ENCODE measurements at regions not wholly inside any gene's neighbourhood (a gene's known extent, or its start where the extent isn't known, plus 50 kb on each side); places are given as distances from the start of the nearest gene placed in this dataset.

DNA sequence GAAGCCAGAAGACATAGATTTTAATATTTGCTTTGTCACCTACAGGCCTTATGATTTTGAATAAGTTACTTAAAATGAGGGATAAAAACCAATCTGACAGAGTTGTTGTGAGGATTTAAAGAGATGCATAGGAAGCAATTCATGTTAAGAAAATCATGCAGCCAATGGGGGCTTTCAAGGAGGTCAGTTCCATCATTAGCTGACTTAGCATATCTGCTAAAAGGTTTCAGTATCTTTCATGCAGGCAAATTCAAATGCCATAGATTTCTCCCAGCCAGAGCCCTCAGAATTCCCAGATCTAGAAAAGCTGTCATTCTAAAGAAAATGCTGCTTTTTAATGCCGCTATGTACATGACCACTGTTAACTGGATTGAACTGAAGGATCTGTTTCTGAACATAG lies 176.1 kb downstream of the GOLIM4 start:
- H3K36me3 ChIP-seq (ENCODE audit: control insufficient read depth, insufficient read depth, low read length): no peaks in the 10 kb centered on the region
- 100% methylated on average over 1 of the region's 1 CpG for whole genome bisulfite sequencing (ENCODE audit: insufficient coverage, low lambda C conversion rate)
- no peak overlapping the region for H3K4me3 ChIP-seq (ENCODE audit: low read length)
- H3K27ac ChIP-seq (ENCODE audit: low read length): no peak overlapping the region
- no peaks in the 10 kb centered on the region for H3K27me3 ChIP-seq (ENCODE audit: control insufficient read depth, insufficient read depth, low read length)
- peaks cover 4% of the 10 kb centered on the region for H3K4me1 ChIP-seq (ENCODE audit: control insufficient read depth, insufficient read depth, low read length)
- H3K9me3 ChIP-seq (ENCODE audit: control insufficient read depth, low read depth, low read length): no peaks in the 10 kb centered on the region
- DNase-seq: no peak

DNA sequence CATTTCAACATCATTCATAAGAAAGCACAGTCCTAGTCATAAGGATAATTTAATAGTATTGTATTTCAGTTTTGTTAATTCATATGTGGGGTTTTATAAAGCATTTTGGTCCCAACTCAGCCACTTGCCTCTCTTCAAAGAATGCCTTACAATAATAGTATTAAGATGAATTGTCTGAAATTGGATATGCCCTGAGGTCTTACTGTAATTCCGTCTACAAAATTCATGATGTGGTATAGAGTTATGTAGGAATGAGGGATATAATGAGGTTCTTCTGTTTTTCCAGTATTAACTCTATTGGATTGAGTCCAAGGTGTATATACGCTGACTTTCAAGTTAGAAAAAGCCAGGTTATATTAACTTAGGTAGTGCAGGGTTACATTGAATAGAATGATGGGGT lies 177.0 kb downstream of the GOLIM4 start:
- no peaks in the 10 kb centered on the region for H3K9me3 ChIP-seq (ENCODE audit: control insufficient read depth, low read depth, low read length)
- H3K4me3 ChIP-seq (ENCODE audit: low read length): no peak overlapping the region
- no peak for DNase-seq
- no peak overlapping the region for H3K27ac ChIP-seq (ENCODE audit: low read length)
- WGBS (ENCODE audit: insufficient coverage, low lambda C conversion rate): 100% methylated on average over 1 of the region's 2 CpGs
- no peaks in the 10 kb centered on the region for H3K27me3 ChIP-seq (ENCODE audit: control insufficient read depth, insufficient read depth, low read length)
- peaks cover 4% of the 10 kb centered on the region for H3K4me1 ChIP-seq (ENCODE audit: control insufficient read depth, insufficient read depth, low read length)
- H3K36me3 ChIP-seq (ENCODE audit: control insufficient read depth, insufficient read depth, low read length): no peaks in the 10 kb centered on the region

DNA sequence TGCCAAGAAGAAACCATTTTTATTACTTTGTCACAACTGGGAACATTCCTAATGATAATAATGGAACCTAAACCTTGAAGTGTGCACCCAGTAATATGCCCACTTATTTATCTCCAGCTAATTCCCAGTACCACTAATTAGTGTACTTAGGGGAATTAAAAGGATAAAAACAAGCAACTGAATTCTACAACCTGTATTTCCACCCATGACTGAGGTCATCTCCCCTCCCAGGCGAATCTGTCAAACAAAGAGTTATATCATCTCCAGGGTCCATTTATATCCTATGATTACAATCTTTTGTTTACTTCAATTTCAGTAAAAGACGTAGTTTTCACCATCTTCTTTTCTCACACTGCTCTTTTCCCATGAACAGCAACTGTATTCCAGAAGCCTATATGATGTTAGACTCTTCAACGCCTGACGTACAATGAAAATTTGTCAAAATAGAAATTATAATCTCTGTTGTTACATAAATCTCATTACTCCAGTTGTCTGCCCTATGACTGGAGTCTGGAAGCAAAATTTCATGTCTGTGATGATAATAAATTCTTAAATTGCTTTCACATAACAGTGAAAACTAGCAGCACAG lies 177.6 kb downstream of the GOLIM4 start:
- Histone ChIP-seq H3K36me3 (ENCODE audit: control insufficient read depth, insufficient read depth, low read length) (no peaks in the 10 kb centered on the region), H3K9me3 (ENCODE audit: control insufficient read depth, low read depth, low read length) (no peaks in the 10 kb centered on the region), H3K27me3 (ENCODE audit: control insufficient read depth, insufficient read depth, low read length) (no peaks in the 10 kb centered on the region), H3K4me3 (ENCODE audit: low read length) (no peak overlapping the region), H3K27ac (ENCODE audit: low read length) (no peak overlapping the region), H3K4me1 (ENCODE audit: control insufficient read depth, insufficient read depth, low read length) (peaks cover 4% of the 10 kb centered on the region)
- DNase-seq: no peak
- WGBS (ENCODE audit: insufficient coverage, low lambda C conversion rate): 76% methylated on average over 2 of the region's 4 CpGs

DNA sequence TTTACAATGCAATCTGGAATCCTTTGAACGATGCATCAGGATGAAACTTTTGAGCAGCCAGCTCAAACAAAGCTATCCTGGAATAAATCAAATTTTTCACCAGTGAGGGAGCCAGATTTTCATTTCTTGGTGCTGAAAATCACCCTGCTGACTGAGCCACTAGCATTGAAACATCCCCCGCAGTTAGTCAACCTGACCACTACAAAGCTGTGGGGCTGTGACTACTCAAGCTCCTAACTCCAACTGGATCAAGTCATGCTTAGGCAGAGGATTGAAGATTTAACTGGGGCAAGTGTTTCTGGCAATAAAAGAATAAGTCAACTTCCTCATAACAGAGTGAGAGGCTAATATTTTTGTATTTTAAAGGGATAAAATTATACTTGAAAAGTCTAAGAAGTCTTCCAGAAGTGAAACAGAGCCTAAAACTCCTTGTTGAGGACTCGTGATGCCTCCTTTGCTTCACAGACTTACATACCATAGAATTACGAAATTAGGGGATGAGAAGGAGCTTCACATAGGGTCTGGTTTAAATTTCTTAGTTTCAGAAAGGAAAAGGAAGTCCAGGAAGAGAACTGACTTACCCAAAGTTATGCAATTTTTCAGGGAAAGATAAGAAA lies 177.8 kb downstream of the SERPINI1 start:
- H3K4me1 ChIP-seq (ENCODE audit: control insufficient read depth, insufficient read depth, low read length): peaks cover 20% of the 10 kb centered on the region
- H3K27me3 ChIP-seq (ENCODE audit: control insufficient read depth, insufficient read depth, low read length): no peaks in the 10 kb centered on the region
- DNase-seq: no peak
- H3K27ac ChIP-seq (ENCODE audit: low read length): no peak overlapping the region
- H3K4me3 ChIP-seq (ENCODE audit: low read length): no peak overlapping the region
- no peaks in the 10 kb centered on the region for H3K9me3 ChIP-seq (ENCODE audit: control insufficient read depth, low read depth, low read length)
- no peaks in the 10 kb centered on the region for H3K36me3 ChIP-seq (ENCODE audit: control insufficient read depth, insufficient read depth, low read length)
- 90% methylated on average over 2 of the region's 4 CpGs for WGBS (ENCODE audit: insufficient coverage, low lambda C conversion rate)

DNA sequence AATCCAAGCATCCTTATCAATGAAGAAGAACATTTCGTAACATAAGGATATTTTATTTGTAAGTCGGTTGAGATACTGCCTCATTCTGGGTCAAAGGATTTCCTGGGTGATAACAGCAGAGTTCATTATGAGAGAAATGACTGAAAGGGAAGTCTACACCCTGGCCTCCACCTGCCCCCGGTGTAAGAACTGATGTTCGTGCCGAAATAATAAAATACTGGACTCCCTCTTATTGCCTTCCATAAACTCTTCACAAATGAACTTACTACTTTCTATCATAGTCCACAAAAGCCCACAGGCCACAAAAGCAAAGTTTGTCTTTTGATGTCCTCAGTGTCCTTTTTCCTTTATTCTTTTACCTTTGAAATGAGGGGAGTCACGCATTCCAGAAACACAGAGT lies 174.4 kb downstream of the SERPINI1 start:
- Histone ChIP-seq H3K27me3 (ENCODE audit: control insufficient read depth, insufficient read depth, low read length) (no peaks in the 10 kb centered on the region), H3K36me3 (ENCODE audit: control insufficient read depth, insufficient read depth, low read length) (no peaks in the 10 kb centered on the region), H3K9me3 (ENCODE audit: control insufficient read depth, low read depth, low read length) (no peaks in the 10 kb centered on the region), H3K4me3 (ENCODE audit: low read length) (no peak overlapping the region), H3K4me1 (ENCODE audit: control insufficient read depth, insufficient read depth, low read length) (peaks cover 23% of the 10 kb centered on the region), H3K27ac (ENCODE audit: low read length) (no peak overlapping the region)
- peak; percentile 28 to 64 for DNase-seq
- WGBS (ENCODE audit: insufficient coverage, low lambda C conversion rate): 30% methylated on average over 2 of the region's 6 CpGs

DNA sequence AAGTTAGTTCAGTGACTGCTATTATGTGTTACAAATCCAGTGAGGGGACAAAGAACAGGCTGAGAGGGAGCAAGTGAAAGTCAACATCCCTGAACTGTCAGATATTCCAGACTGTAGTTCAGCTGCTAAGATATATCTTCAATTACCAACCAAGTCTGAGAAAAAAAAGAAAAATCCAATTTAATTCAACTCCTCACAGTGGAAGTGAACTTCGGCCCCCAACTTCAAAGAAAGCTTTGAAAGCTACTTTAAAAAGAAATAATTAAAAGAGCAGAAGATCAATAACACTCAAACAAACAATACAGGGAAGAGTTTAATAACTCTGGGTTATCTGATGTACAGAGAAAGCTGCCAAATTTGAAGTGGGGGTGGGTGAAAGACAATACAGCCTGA lies 174.0 kb downstream of the SERPINI1 start:
- Histone ChIP-seq H3K4me3 (ENCODE audit: low read length) (no peak overlapping the region), H3K27me3 (ENCODE audit: control insufficient read depth, insufficient read depth, low read length) (no peaks in the 10 kb centered on the region), H3K9me3 (ENCODE audit: control insufficient read depth, low read depth, low read length) (no peaks in the 10 kb centered on the region), H3K27ac (ENCODE audit: low read length) (peak overlapping the region; percentile 47), H3K36me3 (ENCODE audit: control insufficient read depth, insufficient read depth, low read length) (no peaks in the 10 kb centered on the region), H3K4me1 (ENCODE audit: control insufficient read depth, insufficient read depth, low read length) (peaks cover 23% of the 10 kb centered on the region)
- DNase-seq: peak in 1 of 2 donors; percentile 63
- whole genome bisulfite sequencing (ENCODE audit: insufficient coverage, low lambda C conversion rate): no CpG with 5 or more reads among the region's 1 CpG

DNA sequence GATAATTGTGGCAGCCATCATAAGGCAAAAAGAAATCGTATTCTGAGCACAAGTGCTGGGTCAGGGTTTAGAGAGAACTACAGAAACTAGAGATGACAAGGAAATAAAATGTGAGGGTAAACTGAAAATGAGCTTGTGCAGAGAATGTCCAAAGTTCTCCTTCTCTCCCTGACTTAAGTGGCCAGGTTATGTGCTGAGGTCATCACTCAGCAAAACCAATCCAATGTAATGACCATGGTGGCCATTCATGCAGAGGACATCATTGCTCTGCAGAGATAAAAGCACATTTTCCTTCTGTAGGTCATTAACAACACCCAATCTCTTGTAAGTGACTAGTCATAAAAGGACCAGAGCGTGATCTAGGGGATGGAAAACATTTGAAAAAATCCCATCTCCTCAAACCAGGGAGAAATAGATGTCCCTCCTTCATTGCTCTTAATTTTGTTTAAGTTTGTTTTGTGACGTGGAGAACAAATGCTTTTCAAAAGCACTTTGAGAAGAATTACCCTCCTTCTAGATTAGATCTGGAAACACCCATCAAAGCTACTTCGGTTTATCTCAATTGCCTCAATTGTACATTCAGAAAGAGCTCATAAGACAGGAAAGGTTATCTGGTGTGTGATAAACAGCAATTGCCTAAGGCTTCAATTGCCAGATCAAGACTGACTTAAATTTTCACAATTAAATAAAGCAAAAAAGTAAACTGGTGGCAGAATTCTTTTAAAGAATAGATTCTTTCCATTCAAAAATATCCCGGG lies 173.4 kb downstream of the SERPINI1 start:
- Histone ChIP-seq H3K4me1 (ENCODE audit: control insufficient read depth, insufficient read depth, low read length) (peaks cover 23% of the 10 kb centered on the region), H3K27ac (ENCODE audit: low read length) (peak overlapping the region; percentile 66), H3K4me3 (ENCODE audit: low read length) (no peak overlapping the region), H3K36me3 (ENCODE audit: control insufficient read depth, insufficient read depth, low read length) (no peaks in the 10 kb centered on the region), H3K9me3 (ENCODE audit: control insufficient read depth, low read depth, low read length) (no peaks in the 10 kb centered on the region), H3K27me3 (ENCODE audit: control insufficient read depth, insufficient read depth, low read length) (no peaks in the 10 kb centered on the region)
- peak; percentile 68 to 84 for DNase-seq
- 25% methylated on average over 2 of the region's 5 CpGs for WGBS (ENCODE audit: insufficient coverage, low lambda C conversion rate)

DNA sequence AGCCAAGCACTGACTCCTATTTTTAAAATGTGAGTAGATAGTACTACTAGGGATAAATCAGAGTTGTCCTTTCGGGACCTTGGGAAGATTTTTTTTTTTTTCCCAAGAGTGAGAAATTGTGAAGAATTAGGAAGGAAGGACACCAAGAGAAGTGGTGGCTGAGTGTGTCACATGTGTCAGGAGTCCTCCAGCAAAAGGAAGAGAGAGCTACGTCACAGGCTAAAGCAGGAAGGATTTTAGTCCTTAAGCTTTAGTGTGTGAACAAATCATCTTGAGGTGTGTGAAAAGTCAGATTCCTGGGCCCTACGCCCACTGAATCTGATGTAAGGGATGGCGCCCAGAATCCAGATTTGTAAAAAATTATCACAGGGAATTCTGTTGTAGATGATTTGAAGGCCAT lies 172.7 kb downstream of the SERPINI1 start:
- Histone ChIP-seq H3K9me3 (ENCODE audit: control insufficient read depth, low read depth, low read length) (no peaks in the 10 kb centered on the region), H3K27ac (ENCODE audit: low read length) (peak overlapping the region; percentile 66), H3K36me3 (ENCODE audit: control insufficient read depth, insufficient read depth, low read length) (no peaks in the 10 kb centered on the region), H3K4me1 (ENCODE audit: control insufficient read depth, insufficient read depth, low read length) (peaks cover 23% of the 10 kb centered on the region), H3K4me3 (ENCODE audit: low read length) (no peak overlapping the region), H3K27me3 (ENCODE audit: control insufficient read depth, insufficient read depth, low read length) (no peaks in the 10 kb centered on the region)
- WGBS (ENCODE audit: insufficient coverage, low lambda C conversion rate): 93% methylated on average over 2 of the region's 4 CpGs
- DNase-seq: no peak

DNA sequence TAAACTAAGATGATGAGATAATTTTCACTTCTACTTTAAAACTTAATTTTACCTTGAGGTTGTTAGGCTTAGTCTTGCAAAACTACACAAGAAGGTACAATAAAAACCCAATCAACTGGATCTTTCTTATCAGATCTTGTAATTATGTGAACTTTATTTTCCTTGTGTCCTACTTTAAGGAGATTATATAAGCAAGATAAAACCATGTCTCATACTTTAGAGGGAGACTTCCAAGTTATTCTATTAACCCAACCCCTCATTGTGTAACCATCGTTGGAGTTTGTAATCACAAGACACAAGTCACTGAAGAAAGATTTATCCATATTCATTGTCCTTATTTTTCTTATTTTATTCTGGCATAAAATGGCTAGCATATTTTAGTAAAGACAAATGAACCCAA lies 165.6 kb downstream of the SERPINI1 start:
- no peak for DNase-seq
- H3K4me3 ChIP-seq (ENCODE audit: low read length): no peak overlapping the region
- no peaks in the 10 kb centered on the region for H3K36me3 ChIP-seq (ENCODE audit: control insufficient read depth, insufficient read depth, low read length)
- no peaks in the 10 kb centered on the region for H3K4me1 ChIP-seq (ENCODE audit: control insufficient read depth, insufficient read depth, low read length)
- no peak overlapping the region for H3K27ac ChIP-seq (ENCODE audit: low read length)
- H3K27me3 ChIP-seq (ENCODE audit: control insufficient read depth, insufficient read depth, low read length): no peaks in the 10 kb centered on the region
- WGBS (ENCODE audit: insufficient coverage, low lambda C conversion rate): no CpG with 5 or more reads among the region's 1 CpG
- H3K9me3 ChIP-seq (ENCODE audit: control insufficient read depth, low read depth, low read length): no peaks in the 10 kb centered on the region

DNA sequence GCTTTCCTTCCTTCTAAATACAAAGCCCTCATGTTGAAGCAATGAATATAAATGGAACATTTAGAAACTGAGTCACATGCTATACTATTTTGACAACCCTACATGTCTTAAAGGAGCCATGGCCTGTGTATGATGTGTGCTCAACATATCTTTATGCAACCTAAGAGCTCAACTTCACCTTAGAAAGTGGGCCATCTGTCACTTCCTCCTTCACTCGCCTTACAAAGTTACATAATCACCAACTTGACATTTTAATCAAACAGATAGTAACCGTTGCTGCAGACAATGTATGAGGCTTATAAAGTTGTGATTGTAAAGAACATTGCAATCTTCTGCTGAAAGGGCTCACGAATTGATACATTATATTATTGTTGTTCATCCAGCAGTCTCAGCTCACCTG lies 163.6 kb downstream of the SERPINI1 start:
- H3K4me3 ChIP-seq (ENCODE audit: low read length): no peak overlapping the region
- no peak overlapping the region for H3K27ac ChIP-seq (ENCODE audit: low read length)
- H3K9me3 ChIP-seq (ENCODE audit: control insufficient read depth, low read depth, low read length): no peaks in the 10 kb centered on the region
- H3K27me3 ChIP-seq (ENCODE audit: control insufficient read depth, insufficient read depth, low read length): no peaks in the 10 kb centered on the region
- DNase-seq: no peak
- H3K4me1 ChIP-seq (ENCODE audit: control insufficient read depth, insufficient read depth, low read length): no peaks in the 10 kb centered on the region
- 80% methylated on average over 1 of the region's 3 CpGs for WGBS (ENCODE audit: insufficient coverage, low lambda C conversion rate)
- no peaks in the 10 kb centered on the region for H3K36me3 ChIP-seq (ENCODE audit: control insufficient read depth, insufficient read depth, low read length)

Measured in large intestine (tissue), 3 donors.